Medulla oblongata (tissue), 1 donor: ENCODE measurements at regions not wholly inside any gene's neighbourhood (a gene's known extent, or its start where the extent isn't known, plus 50 kb on each side); places are given as distances from the start of the nearest gene placed in this dataset.
A peak's percentile ranks its signal among the peaks of the same experiment; 100 is the strongest.
"Not testable (repeated sequence)": the region's sequence is repeated elsewhere in the genome, so short reads cannot be mapped to it uniquely, and the experiment has no call there.

ENCODE experiments used
- DNase-seq: peaks from one replicate; pipeline ENCODE4 v3.0.0-alpha.2; 2015; ENCODE audit errors: extremely low spot score

DNA sequence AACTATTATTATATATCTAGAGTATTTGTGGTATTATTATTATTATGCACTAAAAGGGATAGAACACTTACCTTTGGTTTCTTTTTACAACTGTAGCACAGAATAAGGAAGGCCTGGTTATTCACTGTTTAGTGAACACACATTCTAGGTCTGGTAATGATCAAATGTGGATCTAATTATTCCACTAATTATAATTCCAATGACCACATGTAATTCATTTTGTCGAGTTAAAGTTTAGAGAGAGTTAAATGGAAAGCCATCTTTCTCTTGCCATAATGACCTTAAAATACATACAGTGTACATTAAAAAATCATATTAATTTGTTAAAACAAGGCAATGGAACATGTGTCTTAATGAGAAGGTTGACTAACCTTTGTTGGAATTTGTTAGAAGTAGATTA is 147.8 kb downstream of the SEM1 start:
- no peak for DNase-seq

DNA sequence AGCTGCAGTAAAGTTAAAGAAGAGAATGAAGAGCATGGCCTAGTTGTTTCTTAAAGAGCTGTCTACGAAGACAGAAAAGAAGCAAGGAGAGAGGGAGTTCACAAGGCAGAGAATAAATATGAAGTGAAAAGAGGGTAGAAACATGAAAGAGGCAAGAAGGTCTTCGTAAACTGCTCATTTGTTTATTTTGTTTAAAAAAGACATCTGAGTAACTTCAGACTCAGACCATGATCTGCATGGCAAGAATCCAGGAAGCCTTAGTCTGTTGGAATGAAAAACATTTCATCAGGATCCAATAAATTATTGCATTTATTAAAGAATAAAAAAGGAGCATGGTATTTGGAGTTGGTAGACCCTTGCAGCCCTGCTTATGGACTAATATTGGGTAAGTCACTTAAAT is 151.1 kb downstream of the SEM1 start:
- no peak for DNase-seq

DNA sequence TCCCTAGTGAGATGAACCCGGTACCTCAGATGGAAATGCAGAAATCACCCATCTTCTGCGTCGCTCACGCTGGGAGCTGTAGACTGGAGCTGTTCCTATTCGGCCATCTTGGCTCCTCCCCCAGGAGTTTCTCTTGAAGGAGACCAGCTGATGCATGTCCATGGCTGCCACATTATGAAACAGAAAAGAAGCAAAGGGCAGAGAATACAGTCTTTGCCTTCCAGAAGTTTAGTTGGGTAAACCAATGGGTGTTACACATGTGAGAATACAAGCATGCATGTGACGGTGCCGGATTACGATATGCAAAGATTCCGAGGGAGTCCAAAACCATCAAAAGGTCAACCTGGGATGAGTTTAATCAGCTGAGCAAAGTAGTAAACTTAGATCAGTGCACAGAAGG is 151.6 kb downstream of the SEM1 start:
- no peak for DNase-seq

DNA sequence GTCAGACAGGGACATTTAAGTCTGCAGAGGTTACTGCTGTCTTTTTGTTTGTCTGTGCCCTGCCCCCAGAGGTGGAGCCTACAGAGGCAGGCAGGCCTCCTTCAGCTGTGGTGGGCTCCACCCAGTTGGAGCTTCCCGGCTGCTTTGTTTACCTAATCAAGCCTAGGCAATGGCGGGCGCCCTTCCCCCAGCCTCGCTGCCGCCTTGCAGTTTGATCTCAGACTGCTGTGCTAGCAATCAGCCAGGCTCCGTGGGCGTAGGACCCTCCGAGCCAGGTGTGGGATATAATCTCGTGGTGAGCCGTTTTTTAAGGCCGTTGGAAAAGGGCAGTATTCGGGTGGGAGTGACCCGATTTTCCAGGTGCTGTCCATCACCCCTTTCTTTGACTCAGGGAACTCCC is 152.0 kb downstream of the SEM1 start:
- not testable (repeated sequence) for DNase-seq

DNA sequence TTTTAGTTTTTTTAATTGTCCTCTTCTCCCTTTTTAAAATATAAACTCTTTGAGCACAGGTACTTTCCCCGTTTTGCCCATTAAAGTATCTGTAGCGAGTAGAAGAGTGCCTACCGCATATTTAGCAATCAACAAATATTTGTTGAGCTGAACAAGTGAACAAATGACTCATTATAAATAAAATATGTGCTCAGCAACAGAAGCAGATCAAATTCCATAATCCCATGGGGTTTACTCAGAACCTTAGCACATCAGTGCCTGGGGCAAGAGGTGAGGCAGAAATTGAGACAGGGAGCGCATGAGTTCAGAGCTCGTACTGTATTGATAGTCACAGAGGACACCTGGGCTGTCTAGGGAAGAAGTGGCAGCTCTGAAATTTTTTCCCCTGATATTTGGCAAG is 161.0 kb downstream of the SEM1 start:
- DNase-seq: no peak

DNA sequence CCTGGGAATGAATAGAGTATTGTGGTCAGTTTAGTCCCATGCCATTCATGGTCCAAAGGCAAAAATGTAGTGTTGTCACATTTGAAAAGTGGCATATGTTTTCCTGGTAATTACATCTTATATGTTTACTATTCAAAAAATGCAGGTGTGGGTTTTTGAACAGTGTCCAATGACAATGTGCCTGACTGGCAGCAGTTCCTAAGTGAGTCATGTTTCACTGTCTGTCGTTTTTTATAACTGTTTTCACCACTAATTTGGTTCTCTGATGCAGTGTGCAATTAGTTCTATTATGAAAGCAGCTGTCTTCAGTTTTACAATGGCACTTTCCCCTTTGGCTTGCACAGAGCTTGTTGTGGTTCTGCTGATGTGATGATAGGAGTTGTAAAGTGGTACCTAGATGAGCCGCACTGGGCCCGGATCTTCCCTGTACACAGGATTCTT is 162.3 kb downstream of the SEM1 start:
- DNase-seq: no peak

DNA sequence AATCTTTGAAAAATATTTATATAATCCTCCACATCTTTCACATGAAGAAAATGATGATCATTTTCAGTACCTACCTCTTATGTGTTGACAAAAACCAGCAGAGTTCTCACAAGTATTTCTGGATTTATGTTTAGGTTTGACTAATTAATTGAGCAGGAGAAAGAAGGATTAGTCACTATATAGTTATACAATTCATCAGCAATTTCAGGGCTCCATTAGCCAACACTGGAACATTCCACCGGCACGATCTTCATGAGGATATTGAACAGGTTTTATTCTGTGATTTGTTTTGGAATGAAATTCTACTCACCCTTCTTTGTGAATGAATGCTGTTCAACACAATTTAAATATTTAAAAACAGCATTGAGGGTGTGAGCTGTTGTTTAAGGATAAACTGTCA is 163.2 kb downstream of the SEM1 start:
- no peak for DNase-seq

DNA sequence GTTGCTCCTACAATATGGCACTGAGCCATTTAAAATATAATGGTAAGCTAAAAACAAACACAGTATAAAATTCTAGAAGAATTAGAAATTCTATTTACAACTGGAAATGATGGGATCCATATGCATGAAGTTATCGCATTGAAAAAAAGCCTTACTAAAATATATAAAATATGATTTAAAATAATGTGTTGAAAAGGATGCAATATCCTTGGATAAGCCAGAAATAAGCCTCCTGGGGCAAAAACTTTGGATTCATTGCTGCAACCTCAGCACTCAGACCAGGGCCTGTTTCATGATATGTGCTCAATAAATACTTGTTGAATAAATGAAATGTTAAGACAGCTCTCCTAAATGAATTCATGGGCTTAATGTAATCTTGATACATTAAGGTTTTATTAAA is 170.2 kb downstream of the SEM1 start:
- no peak for DNase-seq

DNA sequence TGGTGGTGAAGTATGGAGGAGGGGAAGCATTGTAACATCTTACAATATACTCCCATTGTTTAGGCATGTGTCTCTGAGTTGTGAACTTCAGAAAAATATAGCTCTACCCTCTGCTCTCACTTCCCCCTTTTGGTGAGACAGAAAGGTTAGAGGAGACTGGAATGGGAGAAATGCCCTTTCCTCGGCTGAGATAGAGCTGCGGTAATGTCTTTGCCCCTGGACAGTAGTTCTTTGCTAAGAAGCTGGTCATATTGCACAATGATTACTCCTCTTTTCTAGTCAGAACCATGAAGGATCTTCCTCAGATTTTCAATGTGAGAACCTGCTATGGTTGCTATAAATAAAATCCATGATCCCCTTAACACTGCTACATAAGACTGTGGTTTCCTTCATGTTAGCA is 171.0 kb downstream of the SEM1 start:
- DNase-seq: peak; percentile 30

DNA sequence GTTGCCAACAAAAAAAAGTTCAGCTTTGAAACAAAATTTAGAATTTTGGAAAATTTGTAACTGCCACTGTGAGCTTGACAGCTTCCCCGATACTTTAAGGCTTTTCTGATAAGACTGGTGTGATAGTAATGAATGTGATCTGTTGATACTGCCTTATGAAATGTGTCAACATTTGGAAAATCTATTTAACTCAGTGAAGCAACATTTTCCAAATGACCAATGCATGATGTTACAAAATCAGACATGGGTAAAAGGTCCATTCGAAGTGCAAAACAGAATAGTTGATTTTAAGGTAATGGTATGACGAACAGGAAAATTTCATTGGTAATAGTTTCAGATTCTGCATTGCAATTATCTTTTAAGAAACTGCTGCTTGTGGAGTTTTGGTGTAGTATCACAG is 175.4 kb downstream of the SEM1 start:
- DNase-seq: no peak

DNA sequence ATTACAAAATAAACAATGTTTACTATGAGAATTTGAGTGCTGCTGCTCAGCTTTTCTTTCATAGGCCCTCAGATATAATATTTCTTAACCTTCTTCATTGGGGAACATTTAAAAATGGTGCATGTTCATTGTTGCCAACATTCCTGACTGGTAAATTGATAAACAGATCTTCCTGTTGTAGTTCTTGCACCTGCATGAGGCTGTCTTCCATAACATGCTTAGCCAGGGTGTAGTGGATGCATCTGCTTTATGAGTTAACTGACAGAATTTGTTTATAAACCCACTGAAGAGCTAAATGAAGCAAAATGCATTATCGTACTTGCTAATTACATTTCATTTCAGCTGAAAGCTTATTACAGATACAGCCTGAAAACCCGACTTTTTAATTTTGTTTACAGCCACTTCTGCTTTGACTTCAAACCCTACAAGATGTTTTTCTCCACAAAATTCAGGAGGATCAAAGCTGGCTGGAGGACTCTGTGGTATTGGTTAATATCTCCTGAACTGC is 177.2 kb downstream of the SEM1 start:
- no peak for DNase-seq

DNA sequence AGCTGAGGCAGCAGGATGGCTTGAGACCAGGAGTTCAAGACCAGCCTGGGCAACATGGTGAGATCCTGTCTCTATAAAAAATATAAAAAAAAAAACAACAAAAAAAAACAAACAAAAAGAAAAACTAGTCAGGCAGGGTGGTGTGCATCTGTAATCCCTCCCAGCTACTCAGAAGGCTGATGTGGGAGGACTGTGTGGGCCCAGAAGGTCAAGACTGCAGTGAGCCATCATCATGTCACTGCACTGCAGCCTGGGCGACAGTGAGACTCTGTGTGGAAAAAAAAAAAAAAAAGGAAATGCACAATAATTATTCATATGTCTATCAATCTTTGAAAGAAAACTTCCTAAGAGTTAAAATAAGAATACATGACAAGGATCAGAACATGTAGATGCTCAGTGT is 178.3 kb downstream of the SEM1 start:
- DNase-seq: no peak

DNA sequence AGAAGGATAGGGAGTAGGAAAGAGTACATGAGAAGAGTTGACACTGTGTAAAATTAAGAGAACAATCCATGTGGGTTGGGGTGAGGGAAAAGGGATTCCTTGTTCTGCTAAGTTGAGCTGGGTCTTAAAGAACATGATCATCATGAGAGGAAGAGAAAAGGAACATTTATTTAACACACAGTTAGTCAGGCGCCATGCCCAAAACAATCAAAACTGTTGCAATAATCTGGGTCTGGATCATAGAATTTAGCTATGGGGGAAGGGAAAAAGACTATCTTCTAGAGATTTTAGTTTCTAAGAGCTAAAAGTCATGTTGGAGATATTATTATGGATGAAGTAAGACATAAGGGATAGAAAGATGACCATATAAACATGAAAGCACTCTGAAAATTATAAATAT is 178.9 kb downstream of the SEM1 start:
- DNase-seq: no peak

DNA sequence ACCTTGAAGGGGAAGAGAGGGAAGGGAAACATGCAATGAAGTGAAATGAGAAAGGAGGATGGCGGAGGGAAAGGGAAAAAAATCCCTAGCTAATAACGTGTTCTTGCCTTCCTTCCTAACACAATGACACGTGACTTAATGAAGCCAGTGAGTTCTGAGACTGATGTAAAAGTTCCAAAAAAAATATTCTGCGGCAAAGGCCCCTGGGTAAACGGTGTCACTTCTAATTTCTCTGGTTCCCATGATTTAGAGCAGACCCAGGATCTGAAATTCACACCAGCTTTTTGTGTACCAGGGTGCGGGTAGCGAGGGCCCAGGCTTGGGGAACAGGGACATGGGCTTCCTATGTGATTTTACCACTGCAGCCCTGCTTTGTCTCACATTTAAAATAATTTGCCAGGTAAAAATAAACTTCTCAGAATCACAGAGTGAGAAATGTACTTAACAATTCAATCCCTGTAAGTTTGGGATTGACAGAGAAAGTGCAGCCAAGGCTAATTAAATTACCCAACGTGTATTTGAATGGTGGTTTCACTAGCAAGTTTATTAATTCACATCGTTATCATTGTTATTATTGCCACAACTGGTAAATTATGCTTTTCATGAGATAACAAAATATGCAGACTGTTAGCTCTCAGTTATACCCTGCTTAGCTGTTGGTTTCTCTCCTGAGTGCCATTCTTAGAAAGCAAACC is 182.4 kb downstream of the SEM1 start:
- DNase-seq: no peak

DNA sequence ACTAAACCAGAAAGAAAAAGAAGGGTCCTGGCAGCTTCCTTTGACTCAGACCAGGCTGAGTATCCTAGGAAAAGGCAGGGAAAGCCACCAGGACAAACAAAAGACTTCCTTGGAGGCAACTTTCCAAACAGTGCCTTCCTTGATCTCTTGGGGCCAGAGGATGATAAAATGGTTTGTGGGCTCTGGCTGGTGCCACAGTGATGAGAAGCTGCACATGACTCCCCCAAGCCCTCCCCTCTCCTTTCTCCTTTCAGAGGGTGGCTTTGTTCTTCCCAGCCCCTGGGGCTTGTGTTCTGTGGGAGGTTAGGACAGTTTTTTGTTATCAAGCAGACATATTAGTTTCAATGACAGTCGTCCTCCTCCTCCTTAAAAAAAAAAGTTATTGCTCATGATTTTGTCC is 183.2 kb downstream of the SEM1 start:
- peak; percentile 72 for DNase-seq

DNA sequence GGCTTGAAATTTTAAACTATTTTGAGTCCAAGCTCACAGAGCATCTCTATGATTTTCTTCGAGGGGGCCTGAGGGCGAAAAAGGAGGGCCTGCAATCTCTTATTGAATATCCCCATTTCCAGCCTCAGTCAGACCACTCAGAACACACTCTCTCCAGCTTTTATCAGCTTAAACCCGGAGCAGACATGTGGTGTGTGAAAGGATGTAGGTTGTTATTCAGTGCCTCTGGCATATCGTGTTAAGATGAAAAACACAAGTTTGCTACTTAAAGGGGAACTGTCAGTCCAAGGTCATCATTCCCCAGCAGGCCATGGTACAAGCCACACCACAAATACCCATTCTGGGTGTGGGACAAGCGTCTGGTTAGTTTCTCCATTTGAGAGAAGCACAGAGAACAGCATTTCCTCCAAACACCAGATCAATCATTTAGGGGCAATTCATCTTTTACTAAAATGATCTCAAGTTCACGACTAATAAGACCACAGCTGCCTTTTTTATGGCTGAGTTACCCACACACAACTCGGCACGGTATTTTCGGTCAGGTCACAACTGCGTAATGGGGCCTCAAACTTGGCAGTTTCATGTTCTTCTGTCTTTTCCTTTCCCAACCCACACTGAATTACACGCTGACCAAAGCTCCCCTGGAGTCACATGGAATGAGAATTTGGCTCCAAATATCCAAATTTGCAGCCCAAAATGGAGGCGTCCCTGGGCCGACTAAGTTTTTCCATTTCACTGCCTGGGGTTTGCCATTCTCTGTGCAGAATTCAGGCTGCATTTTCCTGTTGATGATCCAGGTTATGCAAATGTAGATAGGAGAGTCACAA is 188.4 kb downstream of the SEM1 start:
- DNase-seq: no peak

DNA sequence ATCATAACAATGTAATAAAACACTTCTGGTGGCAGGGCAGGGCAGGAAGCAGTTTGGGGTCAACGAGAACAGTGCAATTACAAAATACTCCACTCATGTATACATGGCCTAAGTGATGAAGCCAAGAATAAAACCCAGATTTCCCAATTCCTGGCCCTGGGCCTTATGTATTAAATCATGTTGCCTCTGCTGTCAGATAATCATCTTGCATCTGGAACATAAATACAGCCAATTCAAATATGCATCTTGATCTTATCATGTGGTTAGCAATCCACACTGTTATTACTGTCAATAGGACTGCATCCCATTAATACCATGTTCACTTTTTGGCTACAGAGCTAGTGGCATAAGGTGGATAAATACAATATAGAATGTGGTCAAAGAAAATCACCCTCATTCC is 186.5 kb upstream of the SLC25A13 start:
- no peak for DNase-seq

DNA sequence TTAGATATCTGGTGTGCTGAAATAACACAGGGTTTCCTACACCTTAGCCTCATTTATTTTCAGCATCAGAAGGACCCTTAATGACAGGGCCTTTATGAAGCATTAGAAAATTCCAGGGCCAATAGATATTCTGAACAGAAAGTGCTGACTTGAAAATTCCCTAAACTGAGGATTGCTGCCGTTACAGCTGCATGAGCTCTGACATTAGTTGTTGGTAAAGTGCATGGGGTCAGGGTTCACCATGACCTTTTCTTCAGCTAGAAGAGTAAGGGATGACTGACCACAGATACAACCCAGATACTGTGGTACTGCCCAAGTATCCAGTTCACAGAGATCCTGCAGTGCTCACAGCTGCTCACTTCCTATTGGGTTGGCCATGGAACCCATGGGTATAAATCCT is 181.7 kb upstream of the SLC25A13 start:
- no peak for DNase-seq

DNA sequence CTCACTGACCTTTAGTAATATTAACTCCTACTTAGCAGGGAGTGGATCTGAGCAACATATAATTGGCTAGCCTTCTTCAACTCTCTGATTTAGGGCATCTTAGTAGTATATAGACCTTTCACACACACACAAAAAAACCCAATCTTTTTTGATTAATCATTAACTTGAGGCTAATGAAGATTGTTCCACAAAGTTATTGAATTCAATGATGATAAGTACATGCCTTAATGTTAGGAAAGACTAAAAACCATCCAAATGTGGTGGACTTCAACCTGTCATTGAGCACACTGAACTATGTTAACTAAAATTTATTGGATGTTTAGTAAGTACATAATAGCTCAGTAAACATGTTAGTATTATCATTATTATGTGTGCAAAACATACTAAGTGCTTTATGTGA is 179.4 kb upstream of the SLC25A13 start:
- no peak for DNase-seq

DNA sequence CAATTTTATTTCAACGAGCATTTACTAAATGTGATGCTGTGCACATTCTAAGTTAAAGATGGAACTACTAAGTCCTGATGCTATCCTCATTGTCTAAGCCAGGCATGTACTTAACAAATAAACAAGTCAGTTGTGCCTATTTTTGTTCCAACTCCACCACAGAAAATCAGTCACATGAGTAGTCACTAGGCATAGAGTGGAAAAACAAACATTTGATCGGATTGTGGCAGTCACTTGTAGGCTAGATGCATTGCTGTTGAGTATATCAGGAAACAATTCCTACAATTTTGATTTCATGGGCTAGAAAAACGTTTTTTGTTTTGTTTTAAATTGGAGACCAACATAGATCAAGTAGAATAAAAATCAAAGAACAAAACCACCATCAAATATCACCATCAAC is 177.6 kb upstream of the SLC25A13 start:
- no peak for DNase-seq

DNA sequence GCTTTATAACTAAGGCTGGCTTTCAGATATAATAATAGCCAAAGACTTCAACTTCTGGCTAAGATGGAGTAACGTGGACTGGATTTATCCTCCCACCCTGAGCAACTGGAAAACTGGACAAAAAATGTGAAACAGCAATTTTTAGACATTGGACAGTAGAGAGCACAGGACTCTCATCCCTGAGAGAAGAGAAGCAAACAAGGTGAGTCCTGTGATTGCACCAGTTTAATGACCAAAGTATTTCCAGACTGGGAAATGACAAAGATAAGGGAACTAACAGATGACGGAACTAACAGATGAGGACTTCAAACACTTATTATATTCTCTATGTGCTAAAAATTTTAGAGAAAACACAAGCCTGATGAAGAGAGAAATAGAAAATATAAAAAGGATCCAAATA is 175.7 kb upstream of the SLC25A13 start:
- DNase-seq: no peak

DNA sequence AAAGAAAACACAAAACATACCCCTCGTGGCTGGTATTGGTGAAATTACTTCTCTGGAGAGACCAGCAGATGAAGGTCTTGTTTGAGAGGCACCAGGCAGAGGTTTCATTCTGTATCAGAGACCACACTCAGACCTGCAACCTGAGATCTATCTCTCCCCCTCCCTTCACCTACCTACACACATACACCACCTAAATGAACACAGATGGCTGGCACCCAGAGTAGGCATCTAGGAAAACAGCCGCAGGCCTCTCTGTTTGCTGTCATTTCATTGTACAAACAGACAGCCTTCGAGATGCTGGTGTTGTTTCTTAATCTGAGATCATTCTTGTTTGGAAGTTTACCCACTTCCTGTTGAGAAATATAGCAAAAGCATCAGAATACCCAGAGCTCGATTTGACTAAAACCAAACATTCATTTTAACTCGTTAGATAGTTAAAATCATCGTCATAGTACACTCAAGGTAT is 173.9 kb upstream of the SLC25A13 start:
- no peak for DNase-seq

DNA sequence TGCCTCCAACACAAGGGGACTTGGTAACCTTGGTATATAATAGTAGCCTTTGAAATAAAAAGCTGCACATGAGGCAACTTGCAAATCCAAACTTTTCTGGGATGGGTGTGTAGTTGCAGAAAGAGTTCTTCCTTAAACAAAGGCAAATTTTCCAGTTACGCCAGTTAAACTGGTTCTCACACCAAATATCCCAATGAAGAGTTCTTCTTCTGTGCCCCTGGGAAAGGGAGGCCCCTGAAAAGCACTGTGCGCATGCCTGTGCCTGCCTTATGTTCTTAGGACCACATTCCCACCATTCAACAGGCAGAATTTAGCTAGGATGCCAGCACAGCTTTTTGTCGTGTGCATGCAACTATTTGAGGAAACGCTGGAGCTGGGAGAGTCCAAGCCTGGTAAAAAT is 164.8 kb upstream of the SLC25A13 start:
- DNase-seq: no peak
